ENCODE measurements at regions not wholly inside any gene's neighbourhood (a gene's known extent, or its start where the extent isn't known, plus 50 kb on each side); places are given as distances from the start of the nearest gene placed in this dataset.

DNA sequence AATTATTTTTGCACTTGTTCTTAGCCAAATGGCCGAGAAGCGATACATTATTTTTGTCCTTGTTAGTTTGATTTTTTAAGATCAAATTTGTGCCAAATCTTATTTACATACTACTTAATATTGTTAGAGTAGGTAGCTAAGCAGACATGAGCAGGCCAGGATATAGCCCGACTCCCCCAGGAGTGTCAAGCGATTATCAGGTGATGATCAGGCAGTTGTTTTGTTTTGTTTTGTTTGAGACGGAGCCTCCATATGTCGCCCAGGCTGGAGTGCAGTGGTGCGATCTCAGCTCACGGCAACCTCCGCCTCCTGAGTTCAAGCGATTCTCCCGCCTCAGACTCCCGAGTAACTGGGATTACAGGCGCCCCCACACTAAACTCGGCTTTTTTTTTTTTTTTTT, 71.1 kb downstream of the LYZL2 start:
- TF ChIP-seq, protein P1, sequence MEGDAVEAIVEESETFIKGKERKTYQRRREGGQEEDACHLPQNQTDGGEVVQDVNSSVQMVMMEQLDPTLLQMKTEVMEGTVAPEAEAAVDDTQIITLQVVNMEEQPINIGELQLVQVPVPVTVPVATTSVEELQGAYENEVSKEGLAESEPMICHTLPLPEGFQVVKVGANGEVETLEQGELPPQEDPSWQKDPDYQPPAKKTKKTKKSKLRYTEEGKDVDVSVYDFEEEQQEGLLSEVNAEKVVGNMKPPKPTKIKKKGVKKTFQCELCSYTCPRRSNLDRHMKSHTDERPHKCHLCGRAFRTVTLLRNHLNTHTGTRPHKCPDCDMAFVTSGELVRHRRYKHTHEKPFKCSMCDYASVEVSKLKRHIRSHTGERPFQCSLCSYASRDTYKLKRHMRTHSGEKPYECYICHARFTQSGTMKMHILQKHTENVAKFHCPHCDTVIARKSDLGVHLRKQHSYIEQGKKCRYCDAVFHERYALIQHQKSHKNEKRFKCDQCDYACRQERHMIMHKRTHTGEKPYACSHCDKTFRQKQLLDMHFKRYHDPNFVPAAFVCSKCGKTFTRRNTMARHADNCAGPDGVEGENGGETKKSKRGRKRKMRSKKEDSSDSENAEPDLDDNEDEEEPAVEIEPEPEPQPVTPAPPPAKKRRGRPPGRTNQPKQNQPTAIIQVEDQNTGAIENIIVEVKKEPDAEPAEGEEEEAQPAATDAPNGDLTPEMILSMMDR (IDR thresholded peaks at IDR 0.05; ENCODE audit: low read depth, low read length) = no peak
- TF ChIP-seq EZH2phosphoT487 (IDR thresholded peaks at IDR 0.05; ENCODE audit: low read depth) = no peak

All from OCI-LY3 (cell line).